GM12891 (cell line): ENCODE measurements at regions not wholly inside any gene's neighbourhood (a gene's known extent, or its start where the extent isn't known, plus 50 kb on each side); places are given as distances from the start of the nearest gene placed in this dataset.

Source experiments
- POLR2A ChIP-seq: IDR thresholded peaks from 2 replicates; pipeline ENCODE4 v1.6.1; 2011; ENCODE audit warnings: low read depth, low read length, control low read depth
- POLR2AphosphoS5 ChIP-seq: IDR thresholded peaks from 2 replicates; pipeline ENCODE4 v1.6.1; 2011; ENCODE audit warnings: low read depth, low read length, control low read depth
- SPI1 ChIP-seq: IDR thresholded peaks from 2 replicates; pipeline ENCODE4 v1.6.1; 2011; ENCODE audit warnings: low read depth, low read length, control low read depth

GRCh38 chr14:39875028-39875427 lies 442.8 kb upstream of the FBXO33 start:
- no peak for TF ChIP-seq SPI1
- no peak for TF ChIP-seq POLR2A
- TF ChIP-seq POLR2AphosphoS5 = no peak
